Psoas muscle (tissue), 7 donors: ENCODE measurements at regions not wholly inside any gene's neighbourhood (a gene's known extent, or its start where the extent isn't known, plus 50 kb on each side); places are given as distances from the start of the nearest gene placed in this dataset.

Source experiments
- ATAC-seq, 4 donors: fragments of 200-7000 bp; cut with Tn5 transposase; one replicate each; pipeline ENCODE4 v1.9.1; 2020; ENCODE audit warnings: moderate library complexity in 3 of 4, mild to moderate bottlenecking in 2 of 4
- DNase-seq, 2 donors: peaks; one replicate each; pipeline ENCODE4 v3.0.0-alpha.2; 2020
- H3K27ac ChIP-seq: fragments of 200-600 bp; one replicate; pipeline ENCODE4 v1.8.0; 2022
- H3K27me3 ChIP-seq, 3 donors: fragments of 200-600 bp in 1 of 3; one replicate each; pipeline versions ENCODE4 v1.6.1 to v1.8.0; 2013 to 2022; ENCODE audit warnings: low read length in 2 of 3, mild to moderate bottlenecking in 2 of 3, moderate library complexity in 1 of 3; ENCODE audit not compliant: insufficient read depth in 3 of 3
- H3K36me3 ChIP-seq, 2 donors: fragments of 200-600 bp in 1 of 2; one replicate each; pipeline versions ENCODE4 v1.6.1 to v1.8.0; 2013 to 2022; ENCODE audit warnings: low read depth in 1 of 2, mild to moderate bottlenecking in 1 of 2, moderate library complexity in 1 of 2; ENCODE audit not compliant: insufficient read depth in 1 of 2
- H3K4me1 ChIP-seq: fragments of 200-600 bp; one replicate; pipeline ENCODE4 v1.8.0; 2022
- H3K4me3 ChIP-seq: fragments of 200-600 bp; one replicate; pipeline ENCODE4 v1.8.0; 2022; ENCODE audit warnings: mild to moderate bottlenecking
- H3K9me3 ChIP-seq: fragments of 200-600 bp; one replicate; pipeline ENCODE4 v1.8.0; 2022
- WGBS, 3 donors: extraction: QIAGEN DNeasy Blood & Tissue Kit; methylation state at CpG; one replicate each; pipeline versions ENCODE4 v1.1.6 to v1.1.7; 2013; 5-methylcytosine and 5-hydroxymethylcytosine counted together
- intact Hi-C, 2 donors: fragments of 100-400 bp; cut with DNase I; formaldehyde crosslinking; loops; one replicate each; pipeline versions ENCODE4 v1.11.0 to v1.14.2; 2022
- TF ChIP-seq, protein P1 (sequence below): fragments of 200-600 bp; IDR thresholded peaks from one replicate; pipeline ENCODE4 v1.8.0; 2022; ENCODE audit warnings: antibody characterized with exemption
- donor health status: healthy with polysubstance abuse.
- donor health status: DM: no; HTN: no; CAD: no; lungs with moderate emphysema.
- donor health status: Bipolar disorder and iron deficiency.
- donor health status: healthy.
- donor health status: DM: yes; HTN: yes; CAD: no.
- donor health status: DM: no; HTN: no; CAD: no.
- donor health status: DM: yes; HTN: yes; CAD: no.

DNA sequence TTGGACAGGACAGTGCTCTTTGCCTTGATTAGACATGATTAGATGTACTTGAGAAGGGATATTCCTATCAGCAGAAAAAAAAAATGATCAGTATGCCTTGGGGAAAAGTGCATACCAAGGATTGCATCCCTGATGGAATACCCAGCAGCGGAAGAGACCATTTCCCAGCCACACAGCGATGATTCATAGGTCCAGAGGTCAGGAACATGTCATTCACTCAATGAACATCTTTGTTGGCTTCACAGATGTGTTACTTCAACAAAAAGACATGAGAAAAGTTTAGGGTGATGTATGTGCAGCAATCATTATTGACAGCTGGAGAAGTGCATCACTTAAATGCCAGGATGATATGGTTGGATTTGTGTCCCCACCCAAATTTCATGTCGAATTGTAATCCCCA lies 293.5 kb downstream of the ZNF674 start:
- DNase-seq (no peak), ATAC-seq (no peak)
- WGBS, 3 donors: 53 to 71% (median 64%) methylated on average over 3 of the region's 3 CpGs
- Histone ChIP-seq H3K9me3 (no peaks in the 10 kb centered on the region), H3K27ac (no peak overlapping the region), H3K27me3 (peaks cover 0 to 12% (median 0%) of the 10 kb centered on the region in 3 donors), H3K36me3 (no peaks in the 10 kb centered on the region), H3K4me1 (no peaks in the 10 kb centered on the region), H3K4me3 (no peak overlapping the region)
- TF ChIP-seq, protein P1, sequence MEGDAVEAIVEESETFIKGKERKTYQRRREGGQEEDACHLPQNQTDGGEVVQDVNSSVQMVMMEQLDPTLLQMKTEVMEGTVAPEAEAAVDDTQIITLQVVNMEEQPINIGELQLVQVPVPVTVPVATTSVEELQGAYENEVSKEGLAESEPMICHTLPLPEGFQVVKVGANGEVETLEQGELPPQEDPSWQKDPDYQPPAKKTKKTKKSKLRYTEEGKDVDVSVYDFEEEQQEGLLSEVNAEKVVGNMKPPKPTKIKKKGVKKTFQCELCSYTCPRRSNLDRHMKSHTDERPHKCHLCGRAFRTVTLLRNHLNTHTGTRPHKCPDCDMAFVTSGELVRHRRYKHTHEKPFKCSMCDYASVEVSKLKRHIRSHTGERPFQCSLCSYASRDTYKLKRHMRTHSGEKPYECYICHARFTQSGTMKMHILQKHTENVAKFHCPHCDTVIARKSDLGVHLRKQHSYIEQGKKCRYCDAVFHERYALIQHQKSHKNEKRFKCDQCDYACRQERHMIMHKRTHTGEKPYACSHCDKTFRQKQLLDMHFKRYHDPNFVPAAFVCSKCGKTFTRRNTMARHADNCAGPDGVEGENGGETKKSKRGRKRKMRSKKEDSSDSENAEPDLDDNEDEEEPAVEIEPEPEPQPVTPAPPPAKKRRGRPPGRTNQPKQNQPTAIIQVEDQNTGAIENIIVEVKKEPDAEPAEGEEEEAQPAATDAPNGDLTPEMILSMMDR: no peak
- intact Hi-C loops: no loop called here

DNA sequence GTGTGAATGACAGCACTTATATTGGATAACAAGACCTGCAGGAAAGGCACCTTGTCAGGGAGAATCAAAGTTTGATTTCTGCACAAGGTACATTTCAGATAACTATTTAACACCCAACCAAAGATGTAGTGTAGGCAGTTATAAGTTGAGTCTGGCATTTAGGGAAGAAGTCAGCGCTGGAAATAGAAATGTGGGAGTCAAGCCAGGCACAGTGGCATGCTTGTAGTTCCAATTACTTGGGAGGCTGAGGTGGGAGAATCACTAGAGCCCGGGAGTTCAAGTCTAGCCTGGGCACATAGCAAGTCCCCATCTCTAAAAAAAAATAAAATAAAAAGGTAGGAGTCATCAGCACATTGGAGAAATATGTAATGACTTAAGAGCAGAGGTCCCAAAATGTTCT lies 295.1 kb downstream of the ZNF674 start:
- DNase-seq (no peak), ATAC-seq (no peak)
- Histone ChIP-seq H3K27me3 (peaks cover 0 to 9% (median 0%) of the 10 kb centered on the region in 3 donors), H3K27ac (no peak overlapping the region), H3K4me3 (no peak overlapping the region), H3K36me3 (no peaks in the 10 kb centered on the region), H3K4me1 (no peaks in the 10 kb centered on the region), H3K9me3 (no peaks in the 10 kb centered on the region)
- TF ChIP-seq, protein P1: no peak
- WGBS, 3 donors: 60 to 74% (median 71%) methylated on average over 2 of the region's 2 CpGs
- intact Hi-C loops: no loop called here

DNA sequence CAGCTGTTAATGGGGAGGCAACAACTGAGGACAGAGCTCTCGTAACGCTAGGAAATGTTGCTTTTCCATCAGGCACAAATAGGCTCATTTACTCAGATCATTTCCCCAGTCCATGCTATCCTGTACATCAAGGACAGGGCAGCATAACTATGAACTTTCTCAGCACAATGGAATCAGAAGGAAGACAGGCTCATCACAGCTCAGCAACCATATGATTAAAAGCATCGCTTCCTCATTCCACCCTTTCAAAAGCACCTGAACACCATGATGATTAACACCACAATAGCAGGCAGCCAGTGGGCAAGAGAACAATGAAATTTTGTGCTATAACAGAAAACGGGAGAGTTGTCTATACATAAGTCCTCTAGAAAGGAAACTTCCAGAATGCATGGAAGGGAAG lies 297.8 kb downstream of the ZNF674 start:
- Histone ChIP-seq H3K27ac (no peak overlapping the region), H3K36me3 (no peaks in the 10 kb centered on the region), H3K9me3 (no peaks in the 10 kb centered on the region), H3K4me1 (no peaks in the 10 kb centered on the region), H3K27me3 (peaks cover 0 to 5% (median 0%) of the 10 kb centered on the region in 3 donors), H3K4me3 (no peak overlapping the region)
- no peak for ATAC-seq
- intact Hi-C loops: no loop called here
- 75 to 86% (median 85%) methylated on average over 4 of the region's 4 CpGs for WGBS, 3 donors
- TF ChIP-seq, protein P1: no peak
- no peak for DNase-seq

DNA sequence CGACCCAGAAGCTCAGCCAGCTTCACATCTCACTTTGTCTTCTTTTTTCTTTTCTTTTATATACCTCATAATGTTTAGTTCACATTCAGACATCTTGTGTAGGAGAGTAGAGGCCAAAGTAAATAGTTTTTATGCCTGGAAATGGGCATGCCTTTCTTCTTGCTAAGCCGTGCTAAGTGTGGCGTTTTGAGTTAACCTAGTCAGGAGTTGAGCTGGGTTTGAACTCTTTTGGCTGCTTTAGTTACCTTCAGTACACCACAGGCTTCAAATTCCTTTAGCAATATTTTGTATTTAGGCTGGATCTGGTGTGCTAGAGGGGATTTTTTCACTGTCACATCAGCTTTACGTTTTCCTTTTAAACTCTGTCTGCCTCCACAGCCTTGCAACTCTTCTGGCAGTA lies 300.8 kb downstream of the ZNF674 start:
- TF ChIP-seq, protein P1: no peak
- no peaks in the 10 kb centered on the region for H3K4me1 ChIP-seq
- WGBS, 3 donors: 41 to 75% (median 66%) methylated on average over 4 of the region's 4 CpGs
- no peak overlapping the region for H3K27ac ChIP-seq
- H3K36me3 ChIP-seq: no peaks in the 10 kb centered on the region
- H3K27me3 ChIP-seq: peaks cover 0 to 3% (median 0%) of the 10 kb centered on the region in 3 donors
- H3K9me3 ChIP-seq: peaks cover 4% of the 10 kb centered on the region
- DNase-seq: no peak
- intact Hi-C loops: no loop called here
- no peak overlapping the region for H3K4me3 ChIP-seq
- no peak for ATAC-seq

DNA sequence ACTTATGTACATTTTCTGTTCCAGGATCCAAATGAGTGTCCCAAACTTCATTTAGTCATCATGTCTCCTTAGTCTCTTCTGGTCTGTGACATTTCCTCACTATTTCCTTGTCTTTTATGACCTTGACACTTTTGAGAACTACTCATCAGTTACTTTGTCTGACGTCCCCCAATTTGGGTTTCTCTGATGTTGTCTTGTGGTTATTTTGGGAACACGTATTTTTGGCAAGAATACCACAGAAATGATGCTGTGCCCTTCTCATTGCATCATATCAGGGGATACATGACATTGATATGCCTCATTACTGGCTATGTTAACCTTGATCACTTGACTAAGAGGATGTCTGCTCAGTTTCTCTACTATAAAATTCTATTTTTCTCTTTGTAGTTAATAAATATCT lies 308.8 kb downstream of the ZNF674 start:
- Histone ChIP-seq H3K4me3 (no peak overlapping the region), H3K27ac (no peak overlapping the region), H3K4me1 (no peaks in the 10 kb centered on the region), H3K9me3 (peaks cover 8% of the 10 kb centered on the region), H3K27me3 (peaks cover 0 to 6% (median 0%) of the 10 kb centered on the region in 3 donors), H3K36me3 (no peaks in the 10 kb centered on the region)
- ATAC-seq (no peak), DNase-seq (no peak)
- intact Hi-C loops: no loop called here
- WGBS, 3 donors: 24 to 38% (median 36%) methylated on average over 2 of the region's 2 CpGs
- TF ChIP-seq, protein P1: no peak
